ENCODE measurements at regions not wholly inside any gene's neighbourhood (a gene's known extent, or its start where the extent isn't known, plus 50 kb on each side); places are given as distances from the start of the nearest gene placed in this dataset.

DNA sequence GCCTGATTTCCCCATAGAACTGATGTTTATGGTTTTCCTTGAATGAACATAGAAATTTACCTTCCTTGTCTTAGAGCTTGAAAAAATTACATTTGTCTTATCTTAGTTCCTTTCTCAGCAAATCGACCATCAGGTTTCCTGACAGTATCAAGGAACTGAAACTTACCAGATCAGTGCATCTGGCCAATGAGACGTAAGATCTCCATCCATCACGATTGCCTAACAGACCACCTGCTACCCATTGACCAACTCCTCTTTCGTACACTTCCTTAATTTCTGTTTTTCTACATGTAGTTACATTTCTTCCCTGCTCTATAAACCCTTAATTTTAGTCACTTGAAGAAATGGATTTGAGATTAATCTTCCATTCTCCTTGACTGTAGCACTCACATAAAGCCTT, 57.4 kb upstream of the TMPRSS15 start:
- no peak for TF ChIP-seq CTCF (IDR thresholded peaks at IDR 0.05; ENCODE audit: control extremely low read depth, extremely low read depth)
- DNase-seq (no peak), ATAC-seq (ENCODE audit: insufficient read depth, low FRiP score) (no peak)
- Histone ChIP-seq H3K4me3 (no peak overlapping the region), H3K9me3 (ENCODE audit: control insufficient read depth in 4 of 4, insufficient read depth in 3 of 4, low read length in 3 of 4) (no peaks in the 10 kb centered on the region), H3K27me3 (ENCODE audit: control insufficient read depth in 3 of 3, insufficient read depth in 3 of 3, low read length in 2 of 3) (no peaks in the 10 kb centered on the region), H3K9ac (ENCODE audit: insufficient read depth in 1 of 2, low read length in 2 of 2) (no peak overlapping the region), H3K27ac (ENCODE audit: low read depth in 1 of 2, low read length in 1 of 2) (no peak overlapping the region), H3K36me3 (ENCODE audit: control insufficient read depth in 4 of 4, insufficient read depth in 4 of 4, low read length in 4 of 4) (no peaks in the 10 kb centered on the region), H3K4me1 (ENCODE audit: control insufficient read depth in 5 of 5, insufficient read depth in 5 of 5, low read length in 5 of 5) (no peaks in the 10 kb centered on the region)
- 29 to 53% methylated on average over 4 of the region's 4 CpGs for WGBS, 2 donors

DNA sequence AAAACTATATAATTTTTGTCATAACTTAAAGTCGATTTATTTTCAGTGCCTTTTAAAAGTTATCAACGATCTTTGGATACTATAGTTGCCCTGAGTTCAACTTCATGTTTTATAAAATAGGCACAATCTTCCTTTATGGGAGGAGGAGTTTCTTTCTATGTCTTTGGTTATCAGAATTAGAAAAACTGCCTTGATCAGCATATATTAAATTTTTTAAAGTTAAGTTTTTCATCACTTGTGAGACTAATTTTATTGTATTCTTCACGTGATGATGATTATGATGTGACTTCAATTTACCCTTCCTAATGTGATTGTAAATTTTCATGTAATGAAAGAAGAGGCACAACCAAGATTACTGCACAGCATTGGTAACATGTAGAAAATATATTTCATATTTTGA, 58.2 kb upstream of the TMPRSS15 start:
- no peak for TF ChIP-seq CTCF (IDR thresholded peaks at IDR 0.05; ENCODE audit: control extremely low read depth, extremely low read depth)
- Histone ChIP-seq H3K4me3 (no peak overlapping the region), H3K9me3 (ENCODE audit: control insufficient read depth in 4 of 4, insufficient read depth in 3 of 4, low read length in 3 of 4) (no peaks in the 10 kb centered on the region), H3K4me1 (ENCODE audit: control insufficient read depth in 5 of 5, insufficient read depth in 5 of 5, low read length in 5 of 5) (no peaks in the 10 kb centered on the region), H3K9ac (ENCODE audit: insufficient read depth in 1 of 2, low read length in 2 of 2) (no peak overlapping the region), H3K27ac (ENCODE audit: low read depth in 1 of 2, low read length in 1 of 2) (no peak overlapping the region), H3K36me3 (ENCODE audit: control insufficient read depth in 4 of 4, insufficient read depth in 4 of 4, low read length in 4 of 4) (no peaks in the 10 kb centered on the region), H3K27me3 (ENCODE audit: control insufficient read depth in 3 of 3, insufficient read depth in 3 of 3, low read length in 2 of 3) (no peaks in the 10 kb centered on the region)
- no peak for ATAC-seq (ENCODE audit: insufficient read depth, low FRiP score)
- DNase-seq = no peak
- 91 to 94% methylated on average over 3 of the region's 3 CpGs for WGBS, 2 donors

DNA sequence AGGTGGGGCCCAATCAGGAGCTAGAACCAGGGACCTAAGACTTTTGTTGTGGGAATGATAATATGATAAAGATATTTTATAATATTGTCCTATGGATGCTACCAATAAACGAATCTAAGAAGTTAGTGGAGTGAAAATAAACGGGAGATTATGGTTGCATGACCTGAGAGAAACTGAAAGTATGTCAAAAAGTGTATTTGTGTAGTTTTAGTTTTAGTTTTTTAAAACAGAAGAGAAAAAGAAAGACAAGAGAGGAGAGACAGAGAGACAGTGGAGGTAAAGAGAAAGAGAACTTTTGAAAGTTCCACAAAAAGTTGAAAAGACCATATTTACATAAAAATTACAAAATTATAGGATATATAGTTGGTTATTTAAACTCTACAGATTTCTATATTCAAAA, 64.1 kb upstream of the TMPRSS15 start:
- Histone ChIP-seq H3K9me3 (ENCODE audit: control insufficient read depth in 4 of 4, insufficient read depth in 3 of 4, low read length in 3 of 4) (no peaks in the 10 kb centered on the region), H3K27me3 (ENCODE audit: control insufficient read depth in 3 of 3, insufficient read depth in 3 of 3, low read length in 2 of 3) (no peaks in the 10 kb centered on the region), H3K27ac (ENCODE audit: low read depth in 1 of 2, low read length in 1 of 2) (no peak overlapping the region), H3K36me3 (ENCODE audit: control insufficient read depth in 4 of 4, insufficient read depth in 4 of 4, low read length in 4 of 4) (no peaks in the 10 kb centered on the region), H3K9ac (ENCODE audit: insufficient read depth in 1 of 2, low read length in 2 of 2) (no peak overlapping the region), H3K4me3 (no peak overlapping the region), H3K4me1 (ENCODE audit: control insufficient read depth in 5 of 5, insufficient read depth in 5 of 5, low read length in 5 of 5) (no peaks in the 10 kb centered on the region)
- WGBS, 2 donors = 85 to 88% methylated on average over 2 of the region's 2 CpGs
- no peak for TF ChIP-seq CTCF (IDR thresholded peaks at IDR 0.05; ENCODE audit: control extremely low read depth, extremely low read depth)
- ATAC-seq (ENCODE audit: insufficient read depth, low FRiP score) = no peak
- DNase-seq = no peak

GRCh38 chr21:18468790-18469189, 65.2 kb upstream of the TMPRSS15 start:
- Histone ChIP-seq H3K9me3 (ENCODE audit: control insufficient read depth in 4 of 4, insufficient read depth in 3 of 4, low read length in 3 of 4) (no peaks in the 10 kb centered on the region), H3K36me3 (ENCODE audit: control insufficient read depth in 4 of 4, insufficient read depth in 4 of 4, low read length in 4 of 4) (no peaks in the 10 kb centered on the region), H3K27me3 (ENCODE audit: control insufficient read depth in 3 of 3, insufficient read depth in 3 of 3, low read length in 2 of 3) (no peaks in the 10 kb centered on the region), H3K4me3 (no peak overlapping the region), H3K4me1 (ENCODE audit: control insufficient read depth in 5 of 5, insufficient read depth in 5 of 5, low read length in 5 of 5) (no peaks in the 10 kb centered on the region), H3K27ac (ENCODE audit: low read depth in 1 of 2, low read length in 1 of 2) (no peak overlapping the region), H3K9ac (ENCODE audit: insufficient read depth in 1 of 2, low read length in 2 of 2) (peak overlapping the region in 1 of 2 donors; percentile 23)
- no peak for ATAC-seq (ENCODE audit: insufficient read depth, low FRiP score)
- TF ChIP-seq CTCF (IDR thresholded peaks at IDR 0.05; ENCODE audit: control extremely low read depth, extremely low read depth) = no peak
- 49 to 55% methylated on average over 6 of the region's 6 CpGs for WGBS, 2 donors
- DNase-seq = peak; percentile 48 to 67 (median 61)

Measured in lung (tissue), 11 donors.